Mesendoderm (in vitro differentiated cells): ENCODE measurements at regions not wholly inside any gene's neighbourhood (a gene's known extent, or its start where the extent isn't known, plus 50 kb on each side); places are given as distances from the start of the nearest gene placed in this dataset.

Experiments used
- DNase-seq: peaks from one replicate; pipeline ENCODE4 v3.0.0; 2013
- H2AK5ac ChIP-seq: 2 replicates; pipeline ENCODE4 v1.6.1; 2013; ENCODE audit warnings: low read length, inconsistent platforms
- H2BK120ac ChIP-seq: 2 replicates; pipeline ENCODE4 v1.6.1; 2013; ENCODE audit warnings: low read depth, mild to moderate bottlenecking, low read length, moderate library complexity, mixed read lengths
- H2BK15ac ChIP-seq: replicated peaks from 2 replicates; pipeline ENCODE4 v1.6.1; 2013; ENCODE audit warnings: low read depth, mild to moderate bottlenecking, moderate library complexity
- H2BK5ac ChIP-seq: 2 replicates; pipeline ENCODE4 v1.6.1; 2013; ENCODE audit warnings: low read length, inconsistent platforms
- H3K18ac ChIP-seq: 2 replicates; pipeline ENCODE4 v1.6.1; 2013; ENCODE audit warnings: mild to moderate bottlenecking, low read length, mixed read lengths
- H3K23ac ChIP-seq: one replicate; pipeline ENCODE4 v1.6.1; 2013; ENCODE audit warnings: low read length
- H3K27ac ChIP-seq: 2 replicates; pipeline ENCODE4 v1.5.1; 2013; ENCODE audit warnings: low read depth, mild to moderate bottlenecking, inconsistent platforms, low read length, moderate library complexity
- H3K27me3 ChIP-seq: 2 replicates; pipeline ENCODE4 v1.6.1; 2013; ENCODE audit warnings: low read length, control low read depth, mild to moderate bottlenecking, inconsistent platforms; ENCODE audit not compliant: insufficient read depth, poor library complexity
- H3K36me3 ChIP-seq: 2 replicates; pipeline ENCODE4 v1.6.1; 2013; ENCODE audit warnings: low read length, inconsistent platforms; ENCODE audit not compliant: control insufficient read depth, insufficient read depth
- H3K4ac ChIP-seq: one replicate; pipeline ENCODE4 v1.6.1; 2013; ENCODE audit warnings: low read depth, mild to moderate bottlenecking, low read length, moderate library complexity
- H3K4me1 ChIP-seq: 2 replicates; pipeline ENCODE4 v1.6.1; 2013; ENCODE audit warnings: low read depth, low read length, inconsistent platforms; ENCODE audit not compliant: control insufficient read depth
- H3K4me2 ChIP-seq: 2 replicates; pipeline ENCODE4 v1.6.1; 2013; ENCODE audit warnings: low read length
- H3K4me3 ChIP-seq: 2 replicates; pipeline ENCODE4 v1.5.1; 2013; ENCODE audit warnings: mild to moderate bottlenecking, low read length
- H3K56ac ChIP-seq: one replicate; pipeline ENCODE4 v1.6.1; 2013; ENCODE audit warnings: low read length
- H3K79me1 ChIP-seq: 2 replicates; pipeline ENCODE4 v1.6.1; 2013; ENCODE audit warnings: low read length, inconsistent platforms
- H3K79me2 ChIP-seq: 2 replicates; pipeline ENCODE4 v1.6.1; 2013; ENCODE audit warnings: mild to moderate bottlenecking, low read length; ENCODE audit not compliant: control insufficient read depth, insufficient read depth
- H3K9ac ChIP-seq: 2 replicates; pipeline ENCODE4 v1.6.1; 2013; ENCODE audit warnings: low read length, inconsistent platforms
- H4K5ac ChIP-seq: one replicate; pipeline ENCODE4 v1.6.1; 2013; ENCODE audit warnings: low read length
- H4K8ac ChIP-seq: one replicate; pipeline ENCODE4 v1.6.1; 2013; ENCODE audit warnings: low read depth, mild to moderate bottlenecking, control low read depth, low read length, moderate library complexity
- WGBS: extraction: QIAGEN DNeasy Blood & Tissue Kit; methylation state at CpG from one replicate; pipeline ENCODE4 v1.1.7; 2013; ENCODE audit warnings: low lambda C conversion rate, missing lambda C conversion rate; ENCODE audit not compliant: insufficient coverage; ENCODE audit errors: extremely low coverage; 5-methylcytosine and 5-hydroxymethylcytosine counted together

- Histone ChIP-seq H2BK120ac (no peak overlapping the region), H3K27ac (no peak overlapping the region), H3K23ac (no peak overlapping the region), H4K8ac (no peak overlapping the region), H3K36me3 (no peaks in the 10 kb centered on the region), H3K4me3 (no peak overlapping the region), H3K9ac (no peak overlapping the region), H3K27me3 (no peaks in the 10 kb centered on the region), H3K4ac (no peak overlapping the region), H2AK5ac (no peak overlapping the region), H3K79me2 (no peaks in the 10 kb centered on the region), H3K18ac (no peak overlapping the region), H2BK5ac (no peak overlapping the region), H3K4me1 (no peaks in the 10 kb centered on the region), H4K5ac (no peak overlapping the region), H3K79me1 (no peaks in the 10 kb centered on the region), H3K4me2 (no peak overlapping the region), H3K56ac (no peak overlapping the region), H2BK15ac (no peak overlapping the region)
- no CpG with 5 or more reads among the region's 8 CpGs for WGBS
- DNase-seq: no peak
These were observed 60.6 kb upstream of the FCN1 start for GRCh38 chr9:134978272-134978671.

GRCh38 chr9:134980516-134980915 lies 62.8 kb upstream of the FCN1 start:
- no peak overlapping the region for H2AK5ac ChIP-seq
- H3K4me2 ChIP-seq: no peak overlapping the region
- no peak overlapping the region for H4K5ac ChIP-seq
- no peaks in the 10 kb centered on the region for H3K79me2 ChIP-seq
- no CpG with 5 or more reads among the region's 9 CpGs for WGBS
- H3K18ac ChIP-seq: no peak overlapping the region
- H3K4ac ChIP-seq: no peak overlapping the region
- no peak overlapping the region for H3K56ac ChIP-seq
- H3K4me1 ChIP-seq: no peaks in the 10 kb centered on the region
- H3K4me3 ChIP-seq: no peak overlapping the region
- no peaks in the 10 kb centered on the region for H3K36me3 ChIP-seq
- no peak overlapping the region for H3K27ac ChIP-seq
- no peak for DNase-seq
- H2BK120ac ChIP-seq: no peak overlapping the region
- no peaks in the 10 kb centered on the region for H3K79me1 ChIP-seq
- H3K9ac ChIP-seq: no peak overlapping the region
- H3K27me3 ChIP-seq: no peaks in the 10 kb centered on the region
- no peak overlapping the region for H2BK15ac ChIP-seq
- H2BK5ac ChIP-seq: no peak overlapping the region
- H3K23ac ChIP-seq: no peak overlapping the region
- no peak overlapping the region for H4K8ac ChIP-seq

- Histone ChIP-seq H2BK5ac (no peak overlapping the region), H3K4ac (no peak overlapping the region), H2BK15ac (no peak overlapping the region), H2AK5ac (no peak overlapping the region), H3K4me2 (no peak overlapping the region), H3K79me1 (no peaks in the 10 kb centered on the region), H3K27ac (no peak overlapping the region), H3K23ac (no peak overlapping the region), H3K18ac (no peak overlapping the region), H3K36me3 (no peaks in the 10 kb centered on the region), H2BK120ac (no peak overlapping the region), H3K79me2 (no peaks in the 10 kb centered on the region), H3K27me3 (no peaks in the 10 kb centered on the region), H3K56ac (no peak overlapping the region), H3K4me1 (no peaks in the 10 kb centered on the region), H4K8ac (no peak overlapping the region), H3K9ac (no peak overlapping the region), H4K5ac (no peak overlapping the region), H3K4me3 (no peak overlapping the region)
- DNase-seq: no peak
- no CpG with 5 or more reads among the region's 10 CpGs for WGBS
These were observed 63.3 kb upstream of the FCN1 start for GRCh38 chr9:134980991-134981390.

- H3K9ac ChIP-seq: no peak overlapping the region
- no peak overlapping the region for H3K56ac ChIP-seq
- no peak overlapping the region for H2BK5ac ChIP-seq
- no peak overlapping the region for H3K4me3 ChIP-seq
- no peak for DNase-seq
- no peak overlapping the region for H3K27ac ChIP-seq
- H3K4me2 ChIP-seq: no peak overlapping the region
- no peak overlapping the region for H2AK5ac ChIP-seq
- no peak overlapping the region for H2BK15ac ChIP-seq
- H3K18ac ChIP-seq: no peak overlapping the region
- H4K5ac ChIP-seq: no peak overlapping the region
- H3K36me3 ChIP-seq: no peaks in the 10 kb centered on the region
- H3K79me2 ChIP-seq: no peaks in the 10 kb centered on the region
- no CpG with 5 or more reads among the region's 11 CpGs for WGBS
- H3K27me3 ChIP-seq: no peaks in the 10 kb centered on the region
- no peak overlapping the region for H3K4ac ChIP-seq
- no peak overlapping the region for H4K8ac ChIP-seq
- no peak overlapping the region for H3K23ac ChIP-seq
- H3K79me1 ChIP-seq: no peaks in the 10 kb centered on the region
- H2BK120ac ChIP-seq: no peak overlapping the region
- H3K4me1 ChIP-seq: no peaks in the 10 kb centered on the region
These were observed 64.1 kb upstream of the FCN1 start for GRCh38 chr9:134981829-134982228.

- Histone ChIP-seq H3K36me3 (no peaks in the 10 kb centered on the region), H3K56ac (no peak overlapping the region), H3K79me2 (no peaks in the 10 kb centered on the region), H3K4ac (no peak overlapping the region), H2BK5ac (no peak overlapping the region), H2BK120ac (no peak overlapping the region), H3K4me3 (no peak overlapping the region), H3K79me1 (no peaks in the 10 kb centered on the region), H3K4me1 (no peaks in the 10 kb centered on the region), H2BK15ac (no peak overlapping the region), H3K27ac (no peak overlapping the region), H2AK5ac (no peak overlapping the region), H3K4me2 (no peak overlapping the region), H3K9ac (no peak overlapping the region), H3K27me3 (no peaks in the 10 kb centered on the region), H3K18ac (no peak overlapping the region), H4K5ac (no peak overlapping the region), H4K8ac (no peak overlapping the region), H3K23ac (no peak overlapping the region)
- no peak for DNase-seq
- no CpG with 5 or more reads among the region's 8 CpGs for WGBS
These were observed 64.6 kb upstream of the FCN1 start for GRCh38 chr9:134982311-134982710.

GRCh38 chr9:134983074-134983473 lies 65.4 kb upstream of the FCN1 start:
- Histone ChIP-seq H3K18ac (no peak overlapping the region), H3K79me1 (no peaks in the 10 kb centered on the region), H3K4ac (no peak overlapping the region), H3K9ac (no peak overlapping the region), H3K79me2 (no peaks in the 10 kb centered on the region), H2BK15ac (no peak overlapping the region), H4K5ac (no peak overlapping the region), H2BK5ac (no peak overlapping the region), H3K4me2 (no peak overlapping the region), H3K56ac (no peak overlapping the region), H3K27ac (no peak overlapping the region), H4K8ac (no peak overlapping the region), H2BK120ac (no peak overlapping the region), H2AK5ac (no peak overlapping the region), H3K23ac (no peak overlapping the region), H3K27me3 (no peaks in the 10 kb centered on the region), H3K36me3 (no peaks in the 10 kb centered on the region), H3K4me1 (no peaks in the 10 kb centered on the region), H3K4me3 (no peak overlapping the region)
- peak; percentile 69 for DNase-seq
- no CpG with 5 or more reads among the region's 15 CpGs for WGBS
